H1 (cell line): ENCODE measurements at regions not wholly inside any gene's neighbourhood (a gene's known extent, or its start where the extent isn't known, plus 50 kb on each side); places are given as distances from the start of the nearest gene placed in this dataset.

Experiments used
- CTCF ChIA-PET: fragments of 300-600 bp; sonication (Branson Sonifier 250); formaldehyde crosslinking; loops from one replicate; lab custom pipeline; 2021; ENCODE audit not compliant: partially characterized antibody; lab: Charles Lee
- POLR2A ChIA-PET: fragments of 300-600 bp; sonication (Branson Sonifier 250); formaldehyde crosslinking; loops from one replicate; lab custom pipeline; 2021; ENCODE audit warnings: inconsistent platforms; ENCODE audit not compliant: partially characterized antibody; lab: Charles Lee
- DNase-seq, 2 experiments: peaks; one replicate each; pipeline versions ENCODE4 v3.0.0 to v3.0.0-alpha.2; 2010 to 2022; ENCODE audit warnings: low spot score in 2 of 2, low read depth in 1 of 2, mixed read lengths in 1 of 2
- FAIRE-seq: peaks from 2 replicates; lab custom pipeline; 2011; peaks lifted over from hg19 to GRCh38; lab: Jason Lieb, UNC
- H2AFZ ChIP-seq: 2 replicates; pipeline ENCODE4 v1.8.1; 2012; ENCODE audit warnings: low read length, inconsistent platforms
- H2AK5ac ChIP-seq: 2 replicates; pipeline ENCODE4 v1.6.1; 2013; ENCODE audit warnings: low read depth, low read length
- H2BK120ac ChIP-seq: replicated peaks from 2 replicates; pipeline ENCODE3; 2013; ENCODE audit warnings: low read depth, low read length, inconsistent platforms
- H2BK12ac ChIP-seq: 2 replicates; pipeline ENCODE4 v1.6.1; 2013; ENCODE audit warnings: low read depth, low read length
- H2BK15ac ChIP-seq: 2 replicates; pipeline ENCODE4 v1.6.1; 2013; ENCODE audit warnings: low read length
- H2BK20ac ChIP-seq: 2 replicates; pipeline ENCODE4 v1.6.1; 2013; ENCODE audit warnings: low read length
- H2BK5ac ChIP-seq: 2 replicates; pipeline ENCODE4 v1.6.1; 2013; ENCODE audit warnings: low read depth, low read length
- H3K14ac ChIP-seq: 2 replicates; pipeline ENCODE4 v1.6.1; 2013; ENCODE audit warnings: inconsistent platforms; ENCODE audit not compliant: insufficient read length
- H3K18ac ChIP-seq: 2 replicates; pipeline ENCODE4 v1.6.1; 2013; ENCODE audit warnings: low read length; ENCODE audit errors: extremely low read depth
- H3K23ac ChIP-seq: 2 replicates; pipeline ENCODE4 v1.6.1; 2013; ENCODE audit warnings: inconsistent platforms; ENCODE audit not compliant: insufficient read length
- H3K23me2 ChIP-seq: 2 replicates; pipeline ENCODE4 v1.6.1; 2013; ENCODE audit warnings: low read depth, low read length
- H3K27ac ChIP-seq: 2 replicates; pipeline ENCODE4 v1.6.1; 2011; ENCODE audit warnings: low read depth, low read length, inconsistent platforms
- H3K27me3 ChIP-seq, 4 experiments: replicated peaks in 1 of 4; 1 replicate in 1 of 4; 2 replicates in 3 of 4; pipeline versions ENCODE4 v1.6.1 to v1.8.1; 2011 to 2013; ENCODE audit warnings: low read length in 3 of 4, mild to moderate bottlenecking in 3 of 4, inconsistent platforms in 2 of 4, mixed read lengths in 2 of 4, moderate library complexity in 1 of 4; ENCODE audit not compliant: control insufficient read depth in 3 of 4, insufficient read depth in 3 of 4; ENCODE audit errors: extremely low read depth in 1 of 4
- H3K36me3 ChIP-seq, 4 experiments: 2 replicates each; pipeline versions ENCODE4 v1.6.1 to v1.8.1; 2011 to 2013; ENCODE audit warnings: mild to moderate bottlenecking in 4 of 4, low read length in 3 of 4, moderate library complexity in 2 of 4, control low read depth in 1 of 4, inconsistent platforms in 1 of 4; ENCODE audit not compliant: insufficient read depth in 4 of 4, control insufficient read depth in 2 of 4
- H3K4ac ChIP-seq: replicated peaks from 2 replicates; pipeline ENCODE3; 2013; ENCODE audit warnings: low read length, low read depth, mixed read lengths, inconsistent platforms; ENCODE audit not compliant: insufficient read length
- H3K4me1 ChIP-seq, 4 experiments: replicated peaks in 1 of 4; 1 replicate in 1 of 4; 2 replicates in 3 of 4; pipeline versions ENCODE4 v1.6.1 to v1.8.1; 2011 to 2013; ENCODE audit warnings: low read length in 3 of 4, inconsistent platforms in 2 of 4, mixed read lengths in 1 of 4; ENCODE audit not compliant: insufficient read depth in 4 of 4, control insufficient read depth in 3 of 4
- H3K4me2 ChIP-seq, 2 experiments: 2 replicates each; pipeline versions ENCODE4 v1.6.1 to v1.8.1; 2011 to 2013; ENCODE audit warnings: low read depth in 2 of 2, low read length in 2 of 2, control low read depth in 1 of 2, inconsistent platforms in 1 of 2, mild to moderate bottlenecking in 1 of 2; ENCODE audit not compliant: insufficient read depth in 1 of 2
- H3K4me3 ChIP-seq, 4 experiments: fragments of 200-600, 300-600 bp in 1 of 4; sonication (generic), shearing (Covaris generic), sonication (Bioruptor Twin) in 1 of 4; 2 replicates each; pipeline versions ENCODE4 v1.5.1 to v1.8.1; 2011 to 2016; ENCODE audit warnings: low read length in 4 of 4, low read depth in 3 of 4, control low read depth in 2 of 4, inconsistent platforms in 2 of 4, mild to moderate bottlenecking in 2 of 4, mixed read lengths in 1 of 4, moderate library complexity in 1 of 4; ENCODE audit not compliant: insufficient read depth in 2 of 4; ENCODE audit errors: extremely low read depth in 1 of 4
- H3K56ac ChIP-seq: replicated peaks from 2 replicates; pipeline ENCODE3; 2013; ENCODE audit warnings: low read depth, mild to moderate bottlenecking, mixed read lengths, low read length, inconsistent platforms; ENCODE audit not compliant: insufficient read length
- H3K79me1 ChIP-seq: 2 replicates; pipeline ENCODE4 v1.6.1; 2013; ENCODE audit warnings: low read depth, low read length, control low read depth
- H3K79me2 ChIP-seq, 2 experiments: 2 replicates each; pipeline versions ENCODE4 v1.6.1 to v1.8.1; 2012 to 2013; ENCODE audit warnings: low read length in 2 of 2, mild to moderate bottlenecking in 2 of 2, inconsistent platforms in 1 of 2; ENCODE audit not compliant: insufficient read depth in 2 of 2, control insufficient read depth in 1 of 2
- H3K9ac ChIP-seq, 4 experiments: replicated peaks in 1 of 4; 1 replicate in 1 of 4; 2 replicates in 3 of 4; pipeline versions ENCODE4 v1.6.1 to v1.8.1; 2011 to 2013; ENCODE audit warnings: low read depth in 3 of 4, low read length in 3 of 4, control low read depth in 2 of 4, mild to moderate bottlenecking in 2 of 4, moderate library complexity in 2 of 4, inconsistent platforms in 1 of 4; ENCODE audit errors: extremely low read depth in 1 of 4
- H3K9me3 ChIP-seq, 2 experiments: 2 replicates each; pipeline versions ENCODE4 v1.6.1 to v1.8.1; 2012 to 2013; ENCODE audit warnings: mild to moderate bottlenecking in 2 of 2, moderate library complexity in 2 of 2, control low read depth in 1 of 2, inconsistent platforms in 1 of 2, low read depth in 1 of 2, low read length in 1 of 2, mixed read lengths in 1 of 2; ENCODE audit not compliant: insufficient read depth in 2 of 2
- H4K20me1 ChIP-seq, 2 experiments: replicated peaks in 1 of 2; 2 replicates each; pipeline versions ENCODE3 to v1.8.1; 2011 to 2013; ENCODE audit warnings: inconsistent platforms in 2 of 2, low read length in 2 of 2, mild to moderate bottlenecking in 1 of 2; ENCODE audit not compliant: insufficient read depth in 2 of 2, control insufficient read depth in 1 of 2
- H4K5ac ChIP-seq: 2 replicates; pipeline ENCODE4 v1.6.1; 2013; ENCODE audit warnings: low read length, low read depth, mixed read lengths, inconsistent platforms; ENCODE audit not compliant: insufficient read length
- H4K8ac ChIP-seq: 2 replicates; pipeline ENCODE4 v1.8.0; 2013; ENCODE audit warnings: mild to moderate bottlenecking, moderate library complexity, low read length, inconsistent platforms; ENCODE audit not compliant: insufficient read depth; ENCODE audit errors: extremely low read depth
- H4K91ac ChIP-seq: replicated peaks from 2 replicates; pipeline ENCODE3; 2013; ENCODE audit warnings: low read length, mixed read lengths, inconsistent platforms; ENCODE audit not compliant: insufficient read length
- CBX8 ChIP-seq: fragments of 300-800, 300-1000 bp; sonication (generic); IDR thresholded peaks from 2 replicates; pipeline ENCODE4 v1.7.1; 2016; ENCODE audit warnings: low read depth, low read length, borderline replicate concordance
- CHD1 ChIP-seq: IDR thresholded peaks from 2 replicates; pipeline ENCODE4 v1.6.1; 2012; ENCODE audit warnings: low read depth, low read length, improper control_type of control experiment
- EP300 ChIP-seq, 2 experiments: IDR thresholded peaks; 1 replicate in 1 of 2; 2 replicates in 1 of 2; pipeline ENCODE4 v1.6.1; 2011 to 2012; ENCODE audit warnings: low read depth in 2 of 2, low read length in 2 of 2, mild to moderate bottlenecking in 2 of 2, borderline replicate concordance in 1 of 2, inconsistent platforms in 1 of 2, moderate library complexity in 1 of 2
- HDAC6 ChIP-seq: IDR thresholded peaks from one replicate; pipeline ENCODE4 v1.7.1; 2012; ENCODE audit warnings: low read depth, mild to moderate bottlenecking, inconsistent platforms, low read length, moderate library complexity
- MAFK ChIP-seq: IDR thresholded peaks from 2 replicates; pipeline ENCODE4 v1.6.1; 2012; ENCODE audit warnings: low read depth, mild to moderate bottlenecking, improper control_type of control experiment, low read length
- POU5F1 ChIP-seq: IDR thresholded peaks from 2 replicates; pipeline ENCODE4 v1.6.1; 2011; ENCODE audit warnings: low read depth, mild to moderate bottlenecking, low read length, moderate library complexity
- RBBP5 ChIP-seq: IDR thresholded peaks from 2 replicates; pipeline ENCODE4 v1.7.1; 2012; ENCODE audit warnings: low read depth, mild to moderate bottlenecking, inconsistent platforms, low read length, moderate library complexity, borderline replicate concordance
- SAP30 ChIP-seq: fragments of 300-600 bp; sonication (generic); IDR thresholded peaks from 2 replicates; pipeline ENCODE4 v1.7.1; 2012; ENCODE audit warnings: low read length, moderate library complexity, mild to moderate bottlenecking, inconsistent platforms; ENCODE audit not compliant: insufficient read depth, insufficient replicate concordance
- SP1 ChIP-seq: IDR thresholded peaks from 2 replicates; pipeline ENCODE4 v1.6.1; 2011; ENCODE audit warnings: low read depth, low read length
- USF2 ChIP-seq: IDR thresholded peaks from 2 replicates; pipeline ENCODE4 v1.6.1; 2011; ENCODE audit warnings: low read length, improper control_type of control experiment
- ZNF274 ChIP-seq: IDR thresholded peaks from 2 replicates; pipeline ENCODE4 v1.7.0; 2012; ENCODE audit warnings: low read length, borderline replicate concordance; ENCODE audit errors: extremely low read depth
- WGBS, 2 experiments: shearing (Covaris generic) in 1 of 2; methylation state at CpG; one replicate each; pipeline versions ENCODE4 v1.1.6 to v1.1.7; 2013 to 2015; ENCODE audit warnings: low lambda C conversion rate in 2 of 2, mixed read lengths in 2 of 2, inconsistent platforms in 1 of 2, low coverage in 1 of 2, missing lambda C conversion rate in 1 of 2; ENCODE audit not compliant: insufficient replicate concordance in 2 of 2, insufficient coverage in 1 of 2, insufficient read length in 1 of 2; ENCODE audit errors: extremely low coverage in 1 of 2, missing lambda C conversion rate in 1 of 2; 5-methylcytosine and 5-hydroxymethylcytosine counted together

DNA sequence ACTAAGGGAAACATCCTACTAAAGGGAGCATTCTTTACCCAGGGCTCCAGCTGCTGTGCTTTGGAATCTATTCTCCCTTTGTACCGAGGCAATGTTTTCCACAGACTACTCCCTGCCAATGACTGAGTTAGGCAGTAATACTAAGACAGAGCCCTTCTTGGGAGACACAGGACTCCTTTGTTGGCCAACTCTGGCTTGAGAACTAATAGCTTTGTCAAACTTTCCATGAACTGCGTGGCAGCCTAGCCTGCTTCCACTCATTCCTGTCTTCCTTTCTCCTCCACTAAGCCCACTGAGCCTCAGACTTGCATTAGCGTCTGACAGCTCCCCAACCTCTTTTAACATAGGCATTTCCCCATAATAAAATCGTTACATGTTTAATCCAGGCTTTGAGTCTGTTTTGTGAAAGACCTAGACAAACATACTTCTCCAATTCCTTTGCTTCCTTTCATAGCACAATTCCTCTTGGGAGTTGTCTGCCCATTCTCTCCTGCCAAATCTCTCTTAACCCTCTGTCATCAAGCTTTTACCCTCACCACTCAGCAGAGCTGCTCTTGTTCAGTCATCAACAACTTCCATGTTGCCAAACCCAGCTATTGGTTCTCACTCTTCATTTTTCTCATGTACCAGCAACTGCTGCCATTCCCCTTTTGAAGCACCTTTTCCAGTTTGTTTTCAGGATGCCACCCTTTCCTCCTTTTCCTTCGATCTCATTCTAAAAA is 300.3 kb upstream of the IGFBP7 start:
- Histone ChIP-seq H4K91ac (no peak overlapping the region), H3K36me3 (no peaks in the 10 kb centered on the region), H2BK5ac (no peak overlapping the region), H3K9me3 (no peaks in the 10 kb centered on the region), H4K20me1 (no peaks in the 10 kb centered on the region), H3K79me1 (no peaks in the 10 kb centered on the region), H3K4me2 (no peak overlapping the region), H3K23me2 (no peaks in the 10 kb centered on the region), H4K8ac (no peak overlapping the region), H3K23ac (no peak overlapping the region), H3K9ac (no peak overlapping the region), H3K79me2 (no peaks in the 10 kb centered on the region), H2AFZ (0 out of 2 replicates have a peak overlapping the region, but pooled peaks have one; percentile 40), H3K27ac (no peak overlapping the region), H2BK12ac (no peak overlapping the region), H2BK120ac (no peak overlapping the region), H3K4ac (no peak overlapping the region), H2BK20ac (no peak overlapping the region; the same call in 1 of the 2 replicates), H3K4me3 (no peak overlapping the region), H3K27me3 (no peaks in the 10 kb centered on the region), H3K18ac (no peak overlapping the region), H2AK5ac (no peak overlapping the region), H3K4me1 (no peaks in the 10 kb centered on the region), H2BK15ac (no peak overlapping the region), H4K5ac (no peak overlapping the region), H3K14ac (no peak overlapping the region), H3K56ac (no peak overlapping the region)
- 93% methylated on average over 5 of the region's 5 CpGs; no CpG with 5 or more reads in 1 of the 2 experiments for WGBS, 2 experiments
- no peak for FAIRE-seq
- ChIA-PET CTCF (interaction anchor here (0.6 to 6.3 kb wide), 5 partner anchors 17 to 247 kb away, joined by 3 to 31 read pairs (median 10); no protein-coding TSS in a partner anchor), POLR2A (no interaction called here)
- no peak for DNase-seq
- TF ChIP-seq SP1 (no peak), MAFK (no peak), CBX8 (no peak), CHD1 (no peak), EP300 (IDR thresholded peaks at IDR 0.05; ENCODE audit: borderline replicate concordance in 1 of 2, low read depth in 2 of 2, low read length in 2 of 2) (no peak), SAP30 (no peak), ZNF274 (no peak), POU5F1 (no peak), RBBP5 (no peak), USF2 (no peak), HDAC6 (no peak)
